Fibroblast of skin of abdomen (primary cell): ENCODE measurements at regions not wholly inside any gene's neighbourhood (a gene's known extent, or its start where the extent isn't known, plus 50 kb on each side); places are given as distances from the start of the nearest gene placed in this dataset.
A peak's percentile ranks its signal among the peaks of the same experiment; 100 is the strongest.

Experiments
- DNase-seq: peaks from one replicate; pipeline ENCODE4 v3.0.0-alpha.2; 2013

GRCh38 chr2:106981491-106981890 lies 95.5 kb upstream of the ST6GAL2 start:
- no peak for DNase-seq

- DNase-seq: peak; percentile 90
These were observed 96.4 kb upstream of the ST6GAL2 start for GRCh38 chr2:106982350-106982749.

GRCh38 chr2:106983305-106983704 lies 97.3 kb upstream of the ST6GAL2 start:
- peak; percentile 80 for DNase-seq

GRCh38 chr2:106988361-106988760 lies 102.4 kb upstream of the ST6GAL2 start:
- no peak for DNase-seq

GRCh38 chr2:106990297-106990696 lies 104.3 kb upstream of the ST6GAL2 start:
- DNase-seq: peak; percentile 99

GRCh38 chr2:106991866-106992265 lies 105.9 kb upstream of the ST6GAL2 start:
- DNase-seq: no peak

- peak; percentile 89 for DNase-seq
These were observed 109.6 kb upstream of the ST6GAL2 start for GRCh38 chr2:106995556-106995955.

- DNase-seq: no peak
These were observed 110.3 kb upstream of the ST6GAL2 start for GRCh38 chr2:106996171-106996769.

GRCh38 chr2:106997204-106997603 lies 111.2 kb upstream of the ST6GAL2 start:
- DNase-seq: no peak

- DNase-seq: peak; percentile 39
These were observed 115.1 kb upstream of the ST6GAL2 start for GRCh38 chr2:107001062-107001461.

- DNase-seq: no peak
These were observed 115.6 kb upstream of the ST6GAL2 start for GRCh38 chr2:107001551-107001950.

GRCh38 chr2:107001964-107002696 lies 116.2 kb upstream of the ST6GAL2 start:
- peak; percentile 89 for DNase-seq

GRCh38 chr2:107002735-107003134 lies 116.8 kb upstream of the ST6GAL2 start:
- DNase-seq: peak; percentile 66

GRCh38 chr2:107005853-107006252 lies 119.9 kb upstream of the ST6GAL2 start:
- no peak for DNase-seq

- no peak for DNase-seq
These were observed 120.9 kb upstream of the ST6GAL2 start for GRCh38 chr2:107006836-107007235.

GRCh38 chr2:107007927-107008326 lies 122.0 kb upstream of the ST6GAL2 start:
- no peak for DNase-seq

- no peak for DNase-seq
These were observed 122.9 kb upstream of the ST6GAL2 start for GRCh38 chr2:107008843-107009242.

GRCh38 chr2:107009275-107009674 lies 123.3 kb upstream of the ST6GAL2 start:
- DNase-seq: no peak

- DNase-seq: no peak
These were observed 126.8 kb upstream of the ST6GAL2 start for GRCh38 chr2:107012714-107013306.

GRCh38 chr2:107013884-107014283 lies 127.9 kb upstream of the ST6GAL2 start:
- no peak for DNase-seq

GRCh38 chr2:107018366-107018765 lies 132.4 kb upstream of the ST6GAL2 start:
- DNase-seq: no peak

- DNase-seq: peak; percentile 54
These were observed 134.4 kb upstream of the ST6GAL2 start for GRCh38 chr2:107020392-107020791.

- DNase-seq: no peak
These were observed 138.3 kb upstream of the ST6GAL2 start for GRCh38 chr2:107024269-107024668.

- DNase-seq: no peak
These were observed 139.4 kb upstream of the ST6GAL2 start for GRCh38 chr2:107025291-107025857.
